Smooth muscle cell (in vitro differentiated cells): ENCODE measurements at regions not wholly inside any gene's neighbourhood (a gene's known extent, or its start where the extent isn't known, plus 50 kb on each side); places are given as distances from the start of the nearest gene placed in this dataset.

ENCODE experiments used
- DNase-seq: peaks from one replicate; lab custom pipeline; 2025; ENCODE audit not compliant: unreplicated experiment; lab: John Stamatoyannopoulos, UW
- H2AFZ ChIP-seq: fragments of 200-600 bp; sonication (generic); 2 replicates; pipeline ENCODE4 v1.6.0; 2016; ENCODE audit warnings: antibody characterized with exemption, low read depth, mild to moderate bottlenecking
- H3F3A ChIP-seq: fragments of 200-600 bp; sonication (generic); 2 replicates; pipeline ENCODE4 v1.6.0; 2017; ENCODE audit warnings: antibody characterized with exemption, low read depth
- H3K27ac ChIP-seq: fragments of 200-600 bp; sonication (generic); 2 replicates; pipeline ENCODE4 v1.5.1; 2016; ENCODE audit warnings: low read depth, mild to moderate bottlenecking
- H3K27me3 ChIP-seq: fragments of 200-600 bp; sonication (generic); 2 replicates; pipeline ENCODE4 v1.6.1; 2016; ENCODE audit warnings: low read depth, mild to moderate bottlenecking
- H3K36me3 ChIP-seq: fragments of 200-600 bp; sonication (generic); 2 replicates; pipeline ENCODE4 v1.5.1; 2016; ENCODE audit warnings: low read depth
- H3K4me1 ChIP-seq: fragments of 200-600 bp; sonication (generic); 2 replicates; pipeline ENCODE4 v1.5.1; 2016; ENCODE audit warnings: low read depth
- H3K4me2 ChIP-seq: fragments of 200-600 bp; sonication (generic); 2 replicates; pipeline ENCODE4 v1.6.0; 2016; ENCODE audit warnings: mild to moderate bottlenecking
- H3K4me3 ChIP-seq: fragments of 200-600 bp; sonication (generic); 2 replicates; pipeline ENCODE4 v1.5.1; 2016; ENCODE audit warnings: mild to moderate bottlenecking
- H3K79me2 ChIP-seq: fragments of 200-600 bp; sonication (generic); 2 replicates; pipeline ENCODE4 v1.6.0; 2016; ENCODE audit warnings: low read depth, mild to moderate bottlenecking
- H3K9ac ChIP-seq: fragments of 200-600 bp; sonication (generic); 2 replicates; pipeline ENCODE4 v1.6.0; 2016; ENCODE audit warnings: low read depth
- H3K9me3 ChIP-seq: fragments of 200-600 bp; sonication (generic); replicated peaks from 2 replicates; pipeline ENCODE4 v1.5.1; 2016; ENCODE audit warnings: low read depth
- H4K20me1 ChIP-seq: fragments of 200-600 bp; sonication (generic); 2 replicates; pipeline ENCODE4 v1.6.0; 2016; ENCODE audit warnings: low read depth
- WGBS: methylation state at CpG from one replicate; pipeline ENCODE4 v1.1.7; 2016; ENCODE audit warnings: low lambda C conversion rate; 5-methylcytosine and 5-hydroxymethylcytosine counted together
- TF ChIP-seq, protein P1 (sequence below): fragments of 200-600 bp; sonication (generic); IDR thresholded peaks from 2 replicates; pipeline ENCODE4 v1.5.1; 2017; ENCODE audit warnings: borderline replicate concordance, mild to moderate bottlenecking, antibody characterized with exemption; ENCODE audit not compliant: insufficient read depth, poor library complexity, severe bottlenecking

GRCh38 chr16:74165566-74166080 lies 131.0 kb upstream of the PSMD7 start:
- no peaks in the 10 kb centered on the region for H4K20me1 ChIP-seq
- H2AFZ ChIP-seq: no peak overlapping the region
- TF ChIP-seq, protein P1, sequence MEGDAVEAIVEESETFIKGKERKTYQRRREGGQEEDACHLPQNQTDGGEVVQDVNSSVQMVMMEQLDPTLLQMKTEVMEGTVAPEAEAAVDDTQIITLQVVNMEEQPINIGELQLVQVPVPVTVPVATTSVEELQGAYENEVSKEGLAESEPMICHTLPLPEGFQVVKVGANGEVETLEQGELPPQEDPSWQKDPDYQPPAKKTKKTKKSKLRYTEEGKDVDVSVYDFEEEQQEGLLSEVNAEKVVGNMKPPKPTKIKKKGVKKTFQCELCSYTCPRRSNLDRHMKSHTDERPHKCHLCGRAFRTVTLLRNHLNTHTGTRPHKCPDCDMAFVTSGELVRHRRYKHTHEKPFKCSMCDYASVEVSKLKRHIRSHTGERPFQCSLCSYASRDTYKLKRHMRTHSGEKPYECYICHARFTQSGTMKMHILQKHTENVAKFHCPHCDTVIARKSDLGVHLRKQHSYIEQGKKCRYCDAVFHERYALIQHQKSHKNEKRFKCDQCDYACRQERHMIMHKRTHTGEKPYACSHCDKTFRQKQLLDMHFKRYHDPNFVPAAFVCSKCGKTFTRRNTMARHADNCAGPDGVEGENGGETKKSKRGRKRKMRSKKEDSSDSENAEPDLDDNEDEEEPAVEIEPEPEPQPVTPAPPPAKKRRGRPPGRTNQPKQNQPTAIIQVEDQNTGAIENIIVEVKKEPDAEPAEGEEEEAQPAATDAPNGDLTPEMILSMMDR: no peak
- H3K9me3 ChIP-seq: no peaks in the 10 kb centered on the region
- WGBS: 77% methylated on average over 5 of the region's 5 CpGs
- no peaks in the 10 kb centered on the region for H3K27me3 ChIP-seq
- no peak overlapping the region for H3K9ac ChIP-seq
- H3K36me3 ChIP-seq: no peaks in the 10 kb centered on the region
- no peaks in the 10 kb centered on the region for H3K79me2 ChIP-seq
- H3K4me2 ChIP-seq: no peak overlapping the region
- H3K4me1 ChIP-seq: no peaks in the 10 kb centered on the region
- no peaks in the 10 kb centered on the region for H3F3A ChIP-seq
- H3K4me3 ChIP-seq: no peak overlapping the region
- DNase-seq: no peak
- H3K27ac ChIP-seq: no peak overlapping the region

DNA sequence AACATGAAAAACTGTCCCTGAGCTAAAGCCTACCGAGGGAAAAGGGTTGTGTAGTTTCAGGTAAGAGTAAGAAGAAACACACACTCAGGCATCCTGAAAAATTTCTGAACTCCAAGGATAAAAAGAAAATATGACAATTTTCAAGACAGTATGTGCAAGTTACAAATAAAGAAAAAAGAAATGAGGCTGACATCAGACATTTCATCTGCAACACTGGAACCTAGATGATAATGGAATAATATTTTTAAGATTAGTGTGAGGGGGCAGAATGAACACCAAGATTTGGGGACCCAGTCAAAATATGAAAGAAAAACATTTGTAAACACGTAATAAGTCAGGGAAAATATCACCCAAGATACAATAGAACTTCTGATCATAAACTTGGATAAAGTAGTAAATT lies 135.9 kb upstream of the PSMD7 start:
- Histone ChIP-seq H3K4me2 (no peak overlapping the region), H2AFZ (no peak overlapping the region), H3K9me3 (no peaks in the 10 kb centered on the region), H4K20me1 (no peaks in the 10 kb centered on the region), H3K4me1 (no peaks in the 10 kb centered on the region), H3F3A (no peaks in the 10 kb centered on the region), H3K79me2 (no peaks in the 10 kb centered on the region), H3K4me3 (no peak overlapping the region), H3K36me3 (no peaks in the 10 kb centered on the region), H3K27me3 (no peaks in the 10 kb centered on the region), H3K27ac (no peak overlapping the region), H3K9ac (no peak overlapping the region)
- DNase-seq: no peak
- TF ChIP-seq, protein P1: no peak
- WGBS: 85% methylated on average over 2 of the region's 2 CpGs

DNA sequence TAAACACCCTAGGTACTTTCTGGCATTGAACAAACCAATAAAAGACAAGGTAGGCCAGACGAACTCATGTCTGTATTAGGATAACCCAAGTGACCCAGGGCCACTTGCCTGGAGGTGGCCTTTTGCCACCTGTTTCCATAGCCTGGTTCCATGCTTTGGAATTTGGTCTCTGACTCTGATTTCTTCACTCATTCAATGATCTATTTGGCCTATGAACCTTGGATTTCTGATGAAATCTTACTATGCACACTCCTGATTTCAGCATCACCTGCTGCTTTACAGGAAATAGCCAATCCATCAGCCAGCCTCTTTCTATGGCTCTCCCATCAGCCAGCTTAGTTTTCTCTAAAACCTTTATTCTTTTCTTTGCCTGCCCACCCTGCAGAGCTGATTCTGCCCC lies 142.8 kb upstream of the PSMD7 start:
- Histone ChIP-seq H3K36me3 (no peaks in the 10 kb centered on the region), H3K79me2 (no peaks in the 10 kb centered on the region), H2AFZ (no peak overlapping the region), H3K4me1 (no peaks in the 10 kb centered on the region), H3K9me3 (no peaks in the 10 kb centered on the region), H3K27ac (no peak overlapping the region), H3F3A (no peaks in the 10 kb centered on the region), H3K9ac (no peak overlapping the region), H3K4me3 (no peak overlapping the region), H4K20me1 (no peaks in the 10 kb centered on the region), H3K27me3 (no peaks in the 10 kb centered on the region), H3K4me2 (no peak overlapping the region)
- TF ChIP-seq, protein P1: no peak
- WGBS: 50% methylated on average over 1 of the region's 1 CpG
- DNase-seq: no peak

DNA sequence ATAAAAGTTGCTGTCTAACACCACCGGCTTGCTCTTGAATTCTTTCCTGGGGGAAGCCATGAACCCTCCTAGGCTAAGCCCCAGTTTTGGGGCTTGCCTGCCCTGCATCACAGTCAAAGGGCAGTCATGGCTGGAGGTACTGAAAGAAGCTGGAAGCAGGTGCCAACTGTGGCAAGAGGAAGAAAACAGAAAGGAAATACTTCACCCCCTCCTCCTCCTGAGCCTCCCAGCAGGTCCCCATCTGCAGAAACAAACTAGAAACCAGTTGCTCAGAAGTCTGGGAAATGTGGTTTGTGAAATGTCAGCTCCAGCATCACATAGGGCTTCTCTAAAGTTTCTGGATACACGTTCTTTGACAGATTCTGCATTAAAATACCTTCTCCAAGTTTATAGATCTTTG lies 150.0 kb upstream of the PSMD7 start:
- 87% methylated on average over 2 of the region's 2 CpGs for WGBS
- Histone ChIP-seq H3K36me3 (no peaks in the 10 kb centered on the region), H3K4me2 (no peak overlapping the region), H2AFZ (no peak overlapping the region), H3K27me3 (peaks cover 5% of the 10 kb centered on the region), H3K4me3 (no peak overlapping the region), H3K79me2 (no peaks in the 10 kb centered on the region), H4K20me1 (no peaks in the 10 kb centered on the region), H3K4me1 (no peaks in the 10 kb centered on the region), H3K27ac (no peak overlapping the region), H3K9ac (no peak overlapping the region), H3F3A (no peaks in the 10 kb centered on the region), H3K9me3 (no peaks in the 10 kb centered on the region)
- TF ChIP-seq, protein P1: no peak
- DNase-seq: no peak
